ENCODE measurements at regions not wholly inside any gene's neighbourhood (a gene's known extent, or its start where the extent isn't known, plus 50 kb on each side); places are given as distances from the start of the nearest gene placed in this dataset.

- TF ChIP-seq CHD7 (IDR thresholded peaks at IDR 0.05; ENCODE audit: low read depth, low read length): no peak
These were observed 466.0 kb upstream of the RGS6 start (continued) for GRCh38 chr14:71466251-71466650.

All from K562 (cell line).